ENCODE measurements at regions not wholly inside any gene's neighbourhood (a gene's known extent, or its start where the extent isn't known, plus 50 kb on each side); places are given as distances from the start of the nearest gene placed in this dataset.

DNA sequence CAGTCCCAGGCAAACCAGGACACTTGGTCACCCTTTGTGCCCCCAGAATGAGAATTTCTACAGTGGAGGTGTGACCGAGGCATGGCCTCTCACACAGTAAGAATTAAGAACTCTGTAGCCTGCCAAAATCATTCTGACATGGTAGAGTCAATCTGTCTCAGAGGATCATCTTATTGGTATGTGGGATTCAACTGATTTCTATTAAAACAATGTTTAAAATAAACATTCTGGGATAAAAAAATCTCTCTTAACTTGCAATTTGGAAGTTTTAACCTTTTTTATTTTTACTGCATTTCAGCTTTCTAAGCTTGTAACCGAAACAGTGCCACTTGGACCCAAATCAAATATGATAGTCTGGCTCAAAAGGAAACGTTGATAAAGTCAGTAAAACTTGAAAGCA lies 165.4 kb upstream of the LDB2 start:
- TF ChIP-seq, protein P1, sequence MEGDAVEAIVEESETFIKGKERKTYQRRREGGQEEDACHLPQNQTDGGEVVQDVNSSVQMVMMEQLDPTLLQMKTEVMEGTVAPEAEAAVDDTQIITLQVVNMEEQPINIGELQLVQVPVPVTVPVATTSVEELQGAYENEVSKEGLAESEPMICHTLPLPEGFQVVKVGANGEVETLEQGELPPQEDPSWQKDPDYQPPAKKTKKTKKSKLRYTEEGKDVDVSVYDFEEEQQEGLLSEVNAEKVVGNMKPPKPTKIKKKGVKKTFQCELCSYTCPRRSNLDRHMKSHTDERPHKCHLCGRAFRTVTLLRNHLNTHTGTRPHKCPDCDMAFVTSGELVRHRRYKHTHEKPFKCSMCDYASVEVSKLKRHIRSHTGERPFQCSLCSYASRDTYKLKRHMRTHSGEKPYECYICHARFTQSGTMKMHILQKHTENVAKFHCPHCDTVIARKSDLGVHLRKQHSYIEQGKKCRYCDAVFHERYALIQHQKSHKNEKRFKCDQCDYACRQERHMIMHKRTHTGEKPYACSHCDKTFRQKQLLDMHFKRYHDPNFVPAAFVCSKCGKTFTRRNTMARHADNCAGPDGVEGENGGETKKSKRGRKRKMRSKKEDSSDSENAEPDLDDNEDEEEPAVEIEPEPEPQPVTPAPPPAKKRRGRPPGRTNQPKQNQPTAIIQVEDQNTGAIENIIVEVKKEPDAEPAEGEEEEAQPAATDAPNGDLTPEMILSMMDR (IDR thresholded peaks at IDR 0.05; ENCODE audit: low read length, missing control alignments): no peak
- no peak overlapping the region for H3K4me3 ChIP-seq (replicated peaks; ENCODE audit: low read depth, low read length)
- DNase-seq (ENCODE audit: low read depth): no peak

DNA sequence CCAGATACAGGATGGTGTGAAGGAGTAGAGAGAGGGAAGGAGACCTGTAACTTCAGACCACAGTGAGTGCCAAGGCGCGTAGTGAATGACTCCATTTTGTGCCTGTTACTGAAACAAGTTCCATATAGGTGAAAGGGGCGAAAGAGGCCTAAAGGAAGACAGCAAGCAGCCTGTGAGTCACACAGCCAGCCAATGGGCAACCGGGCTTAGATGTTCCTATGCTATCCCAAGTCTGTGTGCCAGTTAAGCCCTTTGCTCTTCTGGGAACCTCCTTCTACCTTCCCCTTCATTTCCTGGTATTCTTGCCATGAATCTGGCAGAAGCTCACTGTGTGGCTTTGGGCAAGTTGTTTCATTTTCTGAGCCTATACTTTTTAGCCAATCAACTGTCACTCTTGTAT lies 161.8 kb upstream of the LDB2 start:
- no peak for DNase-seq (ENCODE audit: low read depth)
- TF ChIP-seq, protein P1 (IDR thresholded peaks at IDR 0.05; ENCODE audit: low read length, missing control alignments): no peak
- H3K4me3 ChIP-seq (replicated peaks; ENCODE audit: low read depth, low read length): no peak overlapping the region

DNA sequence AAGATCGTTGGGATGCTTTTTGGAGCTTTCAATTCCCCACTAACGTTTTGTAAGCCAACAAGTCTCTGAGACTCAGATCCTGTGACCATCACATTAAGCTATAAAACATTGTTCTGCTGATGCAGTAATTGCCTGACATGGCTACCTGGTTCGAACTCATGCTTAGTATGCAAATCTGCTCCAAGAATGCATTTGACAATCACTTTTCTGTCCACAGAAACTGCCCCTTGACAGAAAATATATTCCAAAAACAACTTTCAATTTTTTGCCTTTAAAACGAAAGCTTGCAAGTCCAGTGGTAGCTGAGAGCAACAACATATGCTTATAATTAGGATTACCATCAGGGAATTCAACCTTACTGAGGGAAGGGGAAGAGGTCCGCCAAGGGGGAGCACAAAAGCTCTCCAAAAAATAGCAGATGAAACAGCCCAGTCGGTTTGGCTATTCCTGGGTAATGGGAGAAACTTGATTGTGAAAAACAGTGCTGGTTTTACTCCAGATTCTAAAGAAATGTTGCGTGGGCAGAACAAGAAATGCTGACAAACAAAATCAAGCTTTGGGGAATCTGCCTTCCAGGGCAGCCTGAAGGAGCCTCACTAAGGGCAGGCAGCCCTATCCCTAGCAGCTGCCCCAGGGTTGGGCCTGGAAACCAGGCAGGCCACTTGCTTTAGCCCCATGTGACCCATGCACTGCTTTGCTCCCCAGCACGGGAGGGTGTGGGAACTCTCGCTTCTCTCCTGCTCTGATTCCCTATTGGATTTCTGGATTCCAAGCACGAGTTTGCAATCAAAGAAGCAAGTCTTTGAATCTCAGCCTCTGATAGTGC lies 160.7 kb upstream of the LDB2 start:
- DNase-seq (ENCODE audit: low read depth): peak; percentile 51
- TF ChIP-seq, protein P1 (IDR thresholded peaks at IDR 0.05; ENCODE audit: low read length, missing control alignments): no peak
- H3K4me3 ChIP-seq (replicated peaks; ENCODE audit: low read depth, low read length): no peak overlapping the region

DNA sequence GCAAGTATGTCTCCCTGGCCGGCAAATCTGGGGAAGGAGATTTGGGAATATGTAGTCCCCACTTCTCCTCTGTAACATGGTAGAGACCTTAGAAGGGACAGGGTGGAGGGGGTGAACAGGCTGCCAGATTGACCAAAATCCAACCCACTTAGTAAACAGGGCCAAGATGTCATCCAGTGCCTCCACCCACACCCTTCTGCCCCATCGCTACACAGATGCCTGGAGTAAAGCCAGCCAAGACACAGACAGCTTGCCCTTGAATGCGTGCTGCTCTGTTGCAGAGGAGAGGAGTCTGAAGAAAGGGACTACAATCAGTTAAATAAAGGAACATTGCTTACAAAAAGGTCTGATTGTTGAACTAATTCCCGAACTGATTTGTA lies 160.1 kb upstream of the LDB2 start:
- no peak overlapping the region for H3K4me3 ChIP-seq (replicated peaks; ENCODE audit: low read depth, low read length)
- no peak for DNase-seq (ENCODE audit: low read depth)
- TF ChIP-seq, protein P1 (IDR thresholded peaks at IDR 0.05; ENCODE audit: low read length, missing control alignments): no peak

DNA sequence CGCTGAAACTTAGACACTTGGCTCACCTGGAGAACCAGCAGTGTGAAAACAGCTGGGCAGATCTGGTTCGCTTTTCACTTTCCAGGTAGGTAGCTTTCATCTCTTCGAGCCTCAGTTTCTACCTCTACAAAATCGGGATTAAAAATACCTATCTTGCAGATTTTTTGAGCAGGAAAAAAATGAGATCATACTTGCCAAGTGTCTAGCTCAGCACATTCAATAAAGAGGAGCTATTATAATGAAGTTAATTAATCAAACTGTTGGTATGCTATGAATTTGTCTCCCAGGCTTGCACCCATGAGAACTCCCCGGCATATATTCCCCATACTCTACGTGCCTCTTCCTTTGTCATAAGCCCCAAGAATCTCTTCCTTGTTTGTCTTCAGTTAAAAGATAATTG lies 158.6 kb upstream of the LDB2 start:
- H3K4me3 ChIP-seq (replicated peaks; ENCODE audit: low read depth, low read length): no peak overlapping the region
- TF ChIP-seq, protein P1 (IDR thresholded peaks at IDR 0.05; ENCODE audit: low read length, missing control alignments): no peak
- no peak for DNase-seq (ENCODE audit: low read depth)

DNA sequence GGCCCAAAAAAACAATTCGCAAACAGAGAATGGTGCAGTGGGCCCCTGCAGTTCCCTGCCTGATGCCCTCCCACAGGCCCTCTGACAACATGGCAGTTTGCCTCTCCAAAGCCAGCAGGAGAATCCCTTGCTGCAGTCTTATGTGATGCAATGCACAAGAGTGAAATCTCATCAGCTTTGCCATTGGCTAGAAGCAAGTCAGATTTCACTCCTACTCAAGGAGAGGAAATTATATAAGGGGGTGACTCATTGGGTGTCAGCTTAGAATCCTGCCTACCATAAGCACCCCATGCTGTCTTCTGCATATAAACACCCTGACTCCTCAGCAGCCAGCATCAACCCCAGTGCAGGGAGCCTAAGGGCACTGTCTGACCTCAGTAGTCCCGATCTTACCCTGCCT lies 157.3 kb upstream of the LDB2 start:
- DNase-seq (ENCODE audit: low read depth): peak; percentile 89
- no peak overlapping the region for H3K4me3 ChIP-seq (replicated peaks; ENCODE audit: low read depth, low read length)
- TF ChIP-seq, protein P1 (IDR thresholded peaks at IDR 0.05; ENCODE audit: low read length, missing control alignments): no peak

DNA sequence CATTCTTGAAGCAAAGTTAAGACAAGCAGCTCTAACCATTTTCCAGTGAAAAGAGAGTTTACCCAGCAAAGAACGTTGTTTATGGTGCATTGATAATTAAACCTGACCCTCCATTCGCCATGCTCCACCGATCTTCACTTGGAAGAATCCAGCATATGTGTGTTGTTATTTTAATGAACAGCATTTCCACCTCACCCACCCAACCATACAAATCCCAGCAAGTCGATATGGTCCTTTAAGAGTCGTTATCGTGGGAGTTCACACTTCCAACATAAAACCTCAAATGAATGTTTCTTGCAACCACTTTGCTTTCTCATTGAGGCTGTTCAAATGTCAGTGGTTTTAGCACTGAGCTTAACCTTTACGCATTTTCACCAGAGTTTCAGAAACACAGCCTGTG lies 147.4 kb upstream of the LDB2 start:
- no peak overlapping the region for H3K4me3 ChIP-seq (replicated peaks; ENCODE audit: low read depth, low read length)
- no peak for DNase-seq (ENCODE audit: low read depth)
- TF ChIP-seq, protein P1 (IDR thresholded peaks at IDR 0.05; ENCODE audit: low read length, missing control alignments): no peak

Data from fibroblast of pulmonary artery (primary cell).